HepG2 (cell line): ENCODE measurements at regions not wholly inside any gene's neighbourhood (a gene's known extent, or its start where the extent isn't known, plus 50 kb on each side); places are given as distances from the start of the nearest gene placed in this dataset.

Experiments
- ATAC-seq: fragments of 200-7000 bp; cut with Tn5 transposase; 3 replicates; pipeline ENCODE4 v1.9.1; 2020; ENCODE audit warnings: mild to moderate bottlenecking, moderate library complexity
- BruUV-seq: library from RNA; stranded (reverse); fragments of 400-500 nt; replicated peaks from 2 replicates; lab custom pipeline; 2021; lab: Mats Ljungman, UMichigan
- CTCF ChIA-PET: fragments of 300-600 bp; formaldehyde crosslinking; extraction: SDS; loops from one replicate; lab custom pipeline; 2021; ENCODE audit warnings: low total read pairs, inconsistent platforms, low intra/inter-chr PET ratio; lab: Yijun Ruan, JAX
- POLR2A ChIA-PET: fragments of 350-600 bp; sonication (Branson Sonifier 250); formaldehyde crosslinking; loops from one replicate; lab custom pipeline; 2020; ENCODE audit warnings: antibody characterized with exemption, inconsistent platforms; lab: Yijun Ruan, JAX
- DNase-seq: peaks from one replicate; pipeline ENCODE4 v3.0.0-alpha.2; 2015; ENCODE audit warnings: low spot score
- FAIRE-seq: peaks from 3 replicates; lab custom pipeline; 2011; peaks lifted over from hg19 to GRCh38; lab: Jason Lieb, UNC
- H2AFZ ChIP-seq: one replicate; pipeline ENCODE4 v1.6.1; 2011; ENCODE audit warnings: low read length, inconsistent platforms
- H3K27ac ChIP-seq: fragments of 300-600 bp; 3 replicates; pipeline ENCODE4 v1.8.0; 2011; ENCODE audit warnings: mixed run types, mild to moderate bottlenecking, mixed read lengths, low read length, inconsistent platforms; ENCODE audit not compliant: insufficient read depth; ENCODE audit errors: extremely low read length
- H3K27me3 ChIP-seq, 2 experiments: fragments of 200-600 bp in 1 of 2; 2 replicates in 1 of 2; 3 replicates in 1 of 2; pipeline versions ENCODE4 v1.6.0 to v1.8.0; 2011; ENCODE audit warnings: low read length in 2 of 2, mild to moderate bottlenecking in 2 of 2, moderate library complexity in 2 of 2, inconsistent platforms in 1 of 2; ENCODE audit not compliant: insufficient read depth in 2 of 2, control insufficient read depth in 1 of 2
- H3K36me3 ChIP-seq, 2 experiments: fragments of 200-600 bp in 1 of 2; replicated peaks in 1 of 2; 2 replicates in 1 of 2; 3 replicates in 1 of 2; pipeline versions ENCODE4 v1.5.1 to v1.8.0; 2011; ENCODE audit warnings: low read length in 2 of 2, inconsistent platforms in 1 of 2; ENCODE audit not compliant: insufficient read depth in 2 of 2, control insufficient read depth in 1 of 2
- H3K4me1 ChIP-seq: 2 replicates; pipeline ENCODE4 v1.5.1; 2012; ENCODE audit warnings: low read length, inconsistent platforms; ENCODE audit not compliant: insufficient read depth
- H3K4me2 ChIP-seq: 2 replicates; pipeline ENCODE4 v1.6.0; 2011; ENCODE audit warnings: low read depth, low read length, inconsistent platforms
- H3K4me3 ChIP-seq, 3 experiments: fragments of 200-600 bp in 1 of 3; sonication (generic), shearing (Covaris generic) in 1 of 3; replicated peaks in 1 of 3; 2 replicates each; pipeline ENCODE4 v1.5.1; 2011 to 2016; ENCODE audit warnings: low read length in 3 of 3, inconsistent platforms in 2 of 3, low read depth in 2 of 3, mild to moderate bottlenecking in 2 of 3, control low read depth in 1 of 3, mixed read lengths in 1 of 3; ENCODE audit not compliant: insufficient read depth in 1 of 3
- H3K79me2 ChIP-seq: one replicate; pipeline ENCODE4 v1.6.1; 2011; ENCODE audit warnings: low read length, inconsistent platforms; ENCODE audit not compliant: insufficient read depth
- H3K9ac ChIP-seq: 2 replicates; pipeline ENCODE4 v1.6.0; 2011; ENCODE audit warnings: mild to moderate bottlenecking, low read depth, low read length, inconsistent platforms; ENCODE audit not compliant: insufficient read depth
- H3K9me3 ChIP-seq: 2 replicates; pipeline ENCODE4 v1.5.1; 2012; ENCODE audit warnings: mild to moderate bottlenecking, low read length
- H4K20me1 ChIP-seq: 2 replicates; pipeline ENCODE4 v1.6.0; 2011; ENCODE audit warnings: inconsistent platforms, mild to moderate bottlenecking, low read length, moderate library complexity; ENCODE audit not compliant: insufficient read depth
- BHLHE40 ChIP-seq: IDR thresholded peaks from 2 replicates; pipeline ENCODE4 v1.6.1; 2011; ENCODE audit warnings: low read length, improper control_type of control experiment
- CCDC6 ChIP-seq: sonication (generic); formaldehyde crosslinking; IDR thresholded peaks from 2 replicates; pipeline ENCODE4 v1.8.1; 2022; ENCODE audit warnings: mild to moderate bottlenecking, missing genetic modification reagents, moderate library complexity
- CHCHD3 ChIP-seq: sonication (generic); formaldehyde crosslinking; IDR thresholded peaks from 2 replicates; pipeline ENCODE4 v1.8.0; 2022; ENCODE audit warnings: mild to moderate bottlenecking, missing genetic modification reagents, moderate library complexity
- MBD4 ChIP-seq: IDR thresholded peaks from 2 replicates; pipeline ENCODE4 v1.6.1; 2012; ENCODE audit warnings: low read length, inconsistent platforms, borderline replicate concordance
- NR2F2 ChIP-seq: IDR thresholded peaks from 2 replicates; pipeline ENCODE4 v1.6.1; 2012; ENCODE audit warnings: low read depth, inconsistent platforms, borderline replicate concordance
- PITX1 ChIP-seq: sonication (generic); formaldehyde crosslinking; IDR thresholded peaks from 2 replicates; pipeline ENCODE4 v1.5.1; 2020; ENCODE audit warnings: mild to moderate bottlenecking, missing genetic modification reagents
- RNF2 ChIP-seq: fragments of 450-650 bp; conservative IDR thresholded peaks from 2 replicates; pipeline ENCODE4 v1.6.1; 2016; ENCODE audit warnings: low read depth
- SAP130 ChIP-seq: IDR thresholded peaks from 2 replicates; pipeline ENCODE4 v1.6.1; 2016; ENCODE audit warnings: low read depth
- SMC3 ChIP-seq: IDR thresholded peaks from 2 replicates; pipeline ENCODE4 v1.6.1; 2011; ENCODE audit warnings: low read length, improper control_type of control experiment
- SOX6 ChIP-seq, 2 experiments: fragments of 450-650 bp in 1 of 2; sonication (generic) in 1 of 2; formaldehyde crosslinking in 1 of 2; IDR thresholded peaks; 2 replicates each; pipeline versions ENCODE4 v1.4.0 to v1.6.1; 2017 to 2020; ENCODE audit warnings: antibody characterized with exemption in 1 of 2, mild to moderate bottlenecking in 1 of 2, missing genetic modification reagents in 1 of 2
- YEATS4 ChIP-seq: sonication (generic); formaldehyde crosslinking; IDR thresholded peaks from 2 replicates; pipeline ENCODE4 v1.4.0; 2020; ENCODE audit warnings: missing genetic modification reagents, borderline replicate concordance
- ZNF292 ChIP-seq: sonication (generic); formaldehyde crosslinking; IDR thresholded peaks from 2 replicates; pipeline ENCODE4 v1.8.1; 2022; ENCODE audit warnings: mild to moderate bottlenecking, low read depth, missing genetic modification reagents, borderline replicate concordance
- ZNF652 ChIP-seq: IDR thresholded peaks from 2 replicates; pipeline ENCODE4 v1.6.1; 2016; ENCODE audit warnings: low read depth, borderline replicate concordance
- ZNF75D ChIP-seq: sonication (generic); formaldehyde crosslinking; IDR thresholded peaks from 2 replicates; pipeline ENCODE4 v1.8.1; 2023; ENCODE audit warnings: missing genetic modification reagents, mild to moderate bottlenecking, borderline replicate concordance
- WGBS: methylation state at CpG from one replicate; pipeline ENCODE4 v1.1.6; 2017; ENCODE audit warnings: low lambda C conversion rate; 5-methylcytosine and 5-hydroxymethylcytosine counted together
- in situ Hi-C: cut with HindIII; loops from 2 replicates; pipeline ENCODE4 v1.10.0; 2017; ENCODE audit warnings: low pct_unique_long_range_greater_than_20kb; ENCODE audit not compliant: extremely low pct_ligation_motif_present
- intact Hi-C: fragments of 100-400 bp; cut with micrococcal nuclease; formaldehyde crosslinking; loops from one replicate; pipeline ENCODE4 v1.10.0; 2022; ENCODE audit not compliant: unreplicated experiment
- TF ChIP-seq, protein P1 (sequence below): sonication (generic); formaldehyde crosslinking; IDR thresholded peaks from 2 replicates; pipeline ENCODE4 v1.4.0; 2020; ENCODE audit warnings: missing genetic modification reagents, low read depth, mild to moderate bottlenecking, borderline replicate concordance

DNA sequence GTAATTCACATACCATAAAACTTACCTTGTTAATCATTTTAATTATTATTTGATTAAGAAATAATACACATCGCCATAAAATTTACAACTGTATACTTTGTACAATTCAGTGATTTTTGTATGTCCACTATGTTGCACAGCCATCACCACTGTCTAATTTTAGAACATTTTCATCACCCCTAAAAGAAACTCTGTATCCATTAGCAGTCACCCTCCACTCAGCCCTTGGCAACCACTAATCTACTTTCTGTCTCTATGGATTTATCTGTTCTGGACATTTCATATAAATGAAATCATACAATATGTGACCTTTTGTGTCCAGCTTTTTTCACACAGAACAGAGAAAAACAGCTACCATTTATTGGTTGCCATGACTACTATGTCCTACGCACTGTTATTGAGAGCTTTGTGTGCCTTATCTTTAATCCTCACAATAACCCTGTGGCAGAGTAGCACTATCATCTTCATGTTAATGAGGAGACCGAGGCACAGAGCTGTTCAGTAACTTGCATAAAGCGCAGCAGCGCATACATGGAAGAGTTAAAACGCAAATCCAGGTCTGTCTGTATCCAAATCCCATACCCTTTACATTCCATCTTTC lies 64.6 kb upstream of the PAGE1 start:
- no peaks in the 10 kb centered on the region for H3K27me3 ChIP-seq
- no peak for ATAC-seq
- WGBS = over 99% methylated on average over 5 of the region's 6 CpGs
- intact Hi-C loops (no loop called here), in situ Hi-C loops (loop anchor here (5.0 to 25.0 kb wide), 2 partner anchors 77 to 152 kb away; partner anchors contain the start of gene CLCN5)
- TF ChIP-seq ZNF652 (CRISPR knock-in tag) = no peak
- no peak overlapping the region for H3K4me3 ChIP-seq
- no TSS peak for BruUV-seq
- no peak for DNase-seq
- H3K4me1 ChIP-seq = peaks cover 21% of the 10 kb centered on the region
- FAIRE-seq = no peak
- H4K20me1 ChIP-seq = no peaks in the 10 kb centered on the region
- H3K9me3 ChIP-seq = no peaks in the 10 kb centered on the region
- no peak overlapping the region for H3K4me2 ChIP-seq
- no peak overlapping the region for H3K9ac ChIP-seq
- H3K36me3 ChIP-seq = no peaks in the 10 kb centered on the region
- ChIA-PET POLR2A (no interaction called here), CTCF (interaction anchor here (3.8 kb wide), 1 partner anchor 78 kb away, joined by 40 read pairs; no protein-coding TSS in a partner anchor)
- H2AFZ ChIP-seq = no peak overlapping the region
- no peak overlapping the region for H3K27ac ChIP-seq
- no peaks in the 10 kb centered on the region for H3K79me2 ChIP-seq

DNA sequence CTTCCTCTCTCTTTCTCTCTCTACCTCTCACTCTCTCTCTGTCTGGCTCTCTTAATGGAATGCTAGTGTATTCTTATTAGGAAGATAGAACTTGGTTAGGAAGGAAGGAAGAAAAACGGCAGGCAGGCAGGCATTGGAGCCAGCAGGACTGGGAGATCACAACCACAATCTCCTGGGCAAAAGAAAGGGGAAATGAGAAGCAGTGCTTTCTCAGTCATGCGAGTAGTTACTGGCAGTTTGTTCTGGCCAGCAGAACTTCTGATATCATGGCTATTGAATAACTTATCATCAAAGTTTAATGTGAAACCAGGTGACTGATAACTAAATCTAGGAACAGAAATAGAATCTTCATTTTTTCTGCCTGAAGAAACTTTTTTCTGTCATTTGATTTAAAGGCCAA lies 60.9 kb upstream of the PAGE1 start:
- WGBS = 67% methylated on average over 2 of the region's 2 CpGs
- no peak overlapping the region for H3K9ac ChIP-seq
- TF ChIP-seq SMC3 (no peak), ZNF292 (CRISPR knock-in tag) (no peak), RNF2 (no peak), SAP130 (CRISPR knock-in tag) (no peak), SOX6 (IDR thresholded peaks at IDR 0.05) (no peak), SOX6 (CRISPR knock-in tag; IDR thresholded peaks at IDR 0.05) (no peak), MBD4 (no peak), BHLHE40 (no peak), YEATS4 (no peak), PITX1 (no peak), CCDC6 (CRISPR knock-in tag) (no peak), CHCHD3 (CRISPR knock-in tag) (no peak), NR2F2 (no peak), ZNF75D (CRISPR knock-in tag) (no peak)
- TF ChIP-seq, protein P1, sequence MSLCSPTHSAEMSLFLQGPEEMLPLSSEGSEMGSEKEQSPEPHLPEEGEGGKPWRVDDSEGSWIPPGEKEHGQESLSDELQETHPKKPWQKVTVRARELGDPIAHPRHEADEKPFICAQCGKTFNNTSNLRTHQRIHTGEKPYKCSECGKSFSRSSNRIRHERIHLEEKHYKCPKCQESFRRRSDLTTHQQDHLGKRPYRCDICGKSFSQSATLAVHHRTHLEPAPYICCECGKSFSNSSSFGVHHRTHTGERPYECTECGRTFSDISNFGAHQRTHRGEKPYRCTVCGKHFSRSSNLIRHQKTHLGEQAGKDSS (CRISPR knock-in tag) = no peak
- H3K36me3 ChIP-seq = no peaks in the 10 kb centered on the region
- intact Hi-C loops (no loop called here), in situ Hi-C loops (loop anchor here (10.0 to 25.0 kb wide), 2 partner anchors 156 to 462 kb away; partner anchors contain the start of gene CLCN5)
- BruUV-seq = no TSS peak
- H3K4me1 ChIP-seq = peaks cover under 1% of the 10 kb centered on the region; the same call in 1 of the 2 replicates
- FAIRE-seq (no peak), DNase-seq (no peak), ATAC-seq (no peak)
- H4K20me1 ChIP-seq = no peaks in the 10 kb centered on the region
- no peak overlapping the region for H3K4me2 ChIP-seq
- no peaks in the 10 kb centered on the region for H3K9me3 ChIP-seq
- H3K79me2 ChIP-seq = no peaks in the 10 kb centered on the region
- no peak overlapping the region for H3K27ac ChIP-seq
- H3K4me3 ChIP-seq = no peak overlapping the region
- H2AFZ ChIP-seq = no peak overlapping the region
- no peaks in the 10 kb centered on the region for H3K27me3 ChIP-seq
- POLR2A ChIA-PET = no interaction called here
- CTCF ChIA-PET = no interaction called here
